ENCODE measurements at regions not wholly inside any gene's neighbourhood (a gene's known extent, or its start where the extent isn't known, plus 50 kb on each side); places are given as distances from the start of the nearest gene placed in this dataset.

DNA sequence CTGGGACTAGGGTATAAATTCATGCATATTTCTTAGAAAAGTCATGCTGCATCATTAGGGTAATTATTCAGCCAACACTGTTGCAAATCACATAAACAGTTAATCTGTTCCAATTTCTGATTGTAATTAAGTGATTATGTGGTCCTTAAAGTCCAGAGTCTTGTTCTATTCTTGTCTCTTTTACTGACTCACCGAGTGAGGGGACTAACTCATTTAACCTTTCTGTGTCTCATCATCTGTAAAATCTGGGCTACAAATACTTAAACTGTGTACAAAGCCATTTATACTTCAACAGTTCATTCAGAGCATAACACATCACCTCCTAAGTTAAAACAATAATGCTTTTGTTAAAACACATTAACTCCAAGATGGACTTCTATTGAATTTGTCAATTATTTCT, 65.4 kb upstream of the KLHL13 start:
- TF ChIP-seq CTCF (IDR thresholded peaks at IDR 0.05): no peak
- no peak for TF ChIP-seq POLR2A (IDR thresholded peaks at IDR 0.05)
